GM18951 (cell line): ENCODE measurements at regions not wholly inside any gene's neighbourhood (a gene's known extent, or its start where the extent isn't known, plus 50 kb on each side); places are given as distances from the start of the nearest gene placed in this dataset.
"Not testable (repeated sequence)": the region's sequence is repeated elsewhere in the genome, so short reads cannot be mapped to it uniquely, and the experiment has no call there.

ENCODE experiments used
- POLR2A ChIP-seq: IDR thresholded peaks from 4 replicates; pipeline ENCODE4 v1.6.1; 2011; ENCODE audit warnings: mild to moderate bottlenecking; ENCODE audit not compliant: insufficient read length, insufficient read depth; ENCODE audit errors: extremely low read depth
- in situ Hi-C: fragments of 300-500 bp; cut with MboI; formaldehyde crosslinking; loops from one replicate; pipeline ENCODE4 v1.12.0; 2022; ENCODE audit warnings: low sequenced_read_pairs, mixed read lengths, inconsistent platforms; ENCODE audit not compliant: unreplicated experiment

DNA sequence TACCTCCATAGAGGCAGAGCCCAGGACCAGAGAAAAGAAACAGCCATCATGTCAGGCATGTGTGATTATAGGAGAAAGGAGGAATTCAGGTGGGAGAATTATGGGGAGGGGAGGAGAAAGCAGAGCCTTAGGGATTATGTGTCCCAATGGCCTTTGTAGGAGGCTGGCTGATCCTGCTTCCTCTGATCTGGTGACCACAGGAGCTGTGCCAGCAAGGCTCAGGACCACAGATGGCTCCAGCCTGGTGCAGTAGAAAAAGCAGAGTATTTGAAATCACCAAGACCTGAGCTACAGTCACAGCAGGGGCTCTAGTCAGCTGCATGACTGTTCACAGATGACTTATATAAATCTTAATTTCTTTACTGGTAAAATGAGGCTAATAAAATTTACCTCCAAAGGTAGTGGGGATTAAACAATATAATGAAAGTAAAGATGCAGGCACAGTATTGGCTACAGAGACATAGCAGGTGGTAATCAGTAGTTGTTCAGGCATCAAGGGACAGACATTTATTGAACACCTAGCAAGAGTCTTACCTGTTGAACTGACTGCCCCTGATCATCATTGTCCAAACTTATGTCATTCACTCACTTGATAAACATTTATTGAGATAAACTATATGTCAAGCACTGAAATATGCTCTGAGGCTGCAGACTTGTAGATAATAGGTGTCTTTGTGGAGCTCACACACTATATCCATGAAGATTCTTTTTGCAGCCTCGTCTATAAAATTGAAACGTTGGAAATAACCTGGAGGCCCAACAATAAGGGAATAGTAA lies 121.3 kb downstream of the MYCN start:
- in situ Hi-C loops = no loop called here
- no peak for TF ChIP-seq POLR2A

DNA sequence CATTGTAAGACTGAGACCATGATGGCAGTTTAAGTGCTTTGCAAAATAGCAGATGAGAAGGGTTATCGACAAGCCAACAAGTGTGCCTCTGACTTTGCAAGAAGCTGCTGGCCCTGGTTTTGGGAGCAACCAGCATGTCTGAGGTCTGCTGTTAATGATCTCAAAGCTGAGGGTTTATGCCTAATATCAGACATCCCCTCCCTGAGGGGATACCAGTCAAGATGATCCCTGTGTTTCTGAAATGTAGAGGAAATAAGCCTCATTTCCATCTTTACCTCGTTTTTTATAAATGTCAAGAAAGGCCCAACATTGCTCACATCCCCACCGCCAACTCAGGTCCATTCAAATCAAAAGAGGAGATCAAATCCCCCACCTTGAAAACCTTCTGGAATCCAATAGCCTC lies 120.6 kb downstream of the MYCN start:
- in situ Hi-C loops = no loop called here
- no peak for TF ChIP-seq POLR2A

DNA sequence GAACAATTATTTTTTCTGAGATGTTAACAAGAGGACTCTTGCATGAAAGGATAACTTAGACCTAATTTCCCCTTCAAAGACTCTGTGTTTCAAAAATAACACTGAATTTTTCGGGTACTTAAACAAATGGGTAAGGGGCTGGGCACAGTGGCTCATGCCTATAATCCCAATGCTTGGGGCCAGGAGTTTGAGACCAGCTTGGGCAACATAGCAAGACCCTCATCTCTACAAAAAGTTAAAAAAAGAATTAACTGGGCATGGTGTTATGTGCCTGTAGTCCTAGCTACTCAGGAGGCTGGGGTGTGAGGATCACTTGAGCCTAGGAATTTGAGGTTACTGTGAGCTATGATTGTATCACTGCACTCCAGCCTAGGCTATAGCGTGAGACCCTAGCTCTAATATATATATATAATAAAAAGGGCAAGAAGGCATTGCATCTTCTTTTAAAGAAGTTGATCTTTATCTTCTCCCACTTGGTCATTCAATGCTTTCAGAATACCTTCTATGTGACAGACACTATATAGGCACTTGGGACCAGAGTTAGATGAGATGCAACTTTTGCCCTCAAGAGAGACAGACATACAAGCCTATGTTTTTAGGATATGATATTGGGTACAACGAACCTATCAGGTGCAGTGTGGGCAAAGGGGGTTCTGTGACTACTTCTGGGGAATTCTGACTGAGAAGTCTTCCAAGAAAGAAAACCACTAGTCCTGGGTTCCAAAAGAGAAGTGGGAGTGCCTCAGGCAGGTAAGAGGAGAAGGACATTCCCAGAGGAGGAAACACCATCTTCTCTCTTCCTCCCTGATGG lies 120.0 kb downstream of the MYCN start:
- in situ Hi-C loops = no loop called here
- TF ChIP-seq POLR2A = no peak

DNA sequence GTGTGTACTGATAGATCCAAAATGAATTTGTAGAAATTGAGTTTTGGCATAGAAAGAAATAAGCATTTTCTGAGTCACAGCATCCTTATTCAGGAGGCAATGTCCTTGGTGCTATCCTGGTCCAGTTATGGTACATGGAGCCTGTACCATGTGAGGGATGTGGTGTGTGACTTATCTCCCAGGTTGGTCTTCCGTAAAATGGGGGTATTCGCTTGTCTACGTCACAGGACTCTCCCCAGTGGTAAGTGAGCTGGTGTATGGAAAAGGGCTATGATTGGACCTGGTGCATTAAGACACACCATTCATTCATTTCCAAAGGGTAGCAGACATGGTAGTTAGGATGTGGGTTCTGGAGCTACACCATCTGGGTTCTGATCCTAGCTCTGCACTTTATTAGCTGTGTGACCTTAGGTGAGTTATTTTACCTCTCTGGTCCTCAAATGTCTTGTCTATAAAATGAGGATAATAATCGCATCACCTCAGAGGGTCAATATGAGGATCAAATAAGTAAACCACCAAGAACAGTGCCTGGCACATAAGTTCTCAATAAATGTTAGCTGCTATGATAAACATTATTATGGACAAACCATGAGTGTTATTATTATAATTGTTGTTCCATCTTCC lies 119.2 kb downstream of the MYCN start:
- no peak for TF ChIP-seq POLR2A
- in situ Hi-C loops = no loop called here

DNA sequence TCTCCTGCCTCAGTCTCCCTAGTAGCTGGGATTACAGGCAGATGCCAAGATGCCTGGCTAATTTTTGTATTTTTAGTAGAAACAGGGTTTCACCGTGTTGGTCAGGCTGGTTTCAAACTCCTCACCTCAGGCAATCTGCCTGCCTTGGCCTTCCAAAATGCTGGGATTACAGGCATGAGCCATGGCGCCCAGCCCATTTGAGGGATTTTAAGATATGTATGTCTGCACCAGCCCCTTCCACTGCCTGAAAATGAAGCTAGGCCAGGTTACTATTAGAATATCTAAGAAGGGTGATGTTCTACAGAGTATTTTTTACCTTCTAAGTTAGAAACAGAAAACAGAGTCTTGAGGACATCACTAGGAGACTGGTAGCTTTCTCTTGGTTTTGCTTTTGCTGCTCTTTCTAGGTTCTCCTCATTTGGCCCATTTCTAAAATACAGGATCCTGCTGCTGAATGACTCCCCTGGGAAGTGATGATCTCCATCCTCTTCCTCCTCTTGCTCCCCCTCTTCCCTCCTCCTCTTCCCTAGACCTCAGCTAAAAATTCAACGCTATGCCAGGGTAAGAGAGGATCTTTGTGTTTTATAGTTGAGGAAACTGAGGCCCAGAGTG lies 118.5 kb downstream of the MYCN start:
- in situ Hi-C loops = no loop called here
- TF ChIP-seq POLR2A = no peak

DNA sequence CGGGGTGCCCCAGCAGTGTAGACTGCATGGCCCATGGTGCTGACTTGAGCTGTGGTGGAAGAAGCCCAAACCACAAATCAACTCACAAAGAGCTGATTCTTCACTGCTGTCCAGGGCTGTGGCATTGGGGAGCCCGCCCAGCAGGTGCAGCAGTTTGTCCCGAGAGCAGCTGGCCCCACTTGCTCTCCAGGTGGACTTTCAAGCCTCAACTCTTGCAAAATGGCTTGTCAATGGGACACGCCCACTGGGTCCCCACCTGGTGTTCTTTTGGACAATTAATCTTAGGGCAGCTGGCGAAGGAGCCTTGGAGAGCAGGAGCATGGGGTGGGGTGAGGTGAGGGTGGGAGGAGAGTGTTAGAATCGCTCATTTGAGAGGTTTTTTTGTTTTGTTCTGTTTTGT lies 117.9 kb downstream of the MYCN start:
- in situ Hi-C loops = no loop called here
- TF ChIP-seq POLR2A = no peak

DNA sequence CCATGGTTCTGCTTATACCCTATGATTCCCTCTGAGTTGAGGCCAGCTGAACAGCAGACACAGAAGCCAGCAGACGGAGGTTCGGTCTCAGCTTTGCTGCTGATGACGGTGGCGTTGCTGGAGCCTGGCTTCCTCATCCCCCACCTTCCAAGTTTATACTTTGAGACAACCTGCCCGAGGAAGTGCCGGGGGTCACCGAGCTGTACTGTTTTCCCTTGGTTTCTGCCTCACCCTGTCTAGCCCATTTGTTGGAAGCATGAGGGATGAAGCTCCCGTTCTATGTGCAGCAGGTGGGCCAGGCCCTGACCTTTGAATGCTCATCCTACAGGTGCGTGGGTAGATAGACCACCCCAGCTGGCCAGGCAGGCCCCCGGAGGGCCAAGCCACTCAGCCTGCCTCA lies 117.3 kb downstream of the MYCN start:
- TF ChIP-seq POLR2A = no peak
- in situ Hi-C loops = no loop called here

DNA sequence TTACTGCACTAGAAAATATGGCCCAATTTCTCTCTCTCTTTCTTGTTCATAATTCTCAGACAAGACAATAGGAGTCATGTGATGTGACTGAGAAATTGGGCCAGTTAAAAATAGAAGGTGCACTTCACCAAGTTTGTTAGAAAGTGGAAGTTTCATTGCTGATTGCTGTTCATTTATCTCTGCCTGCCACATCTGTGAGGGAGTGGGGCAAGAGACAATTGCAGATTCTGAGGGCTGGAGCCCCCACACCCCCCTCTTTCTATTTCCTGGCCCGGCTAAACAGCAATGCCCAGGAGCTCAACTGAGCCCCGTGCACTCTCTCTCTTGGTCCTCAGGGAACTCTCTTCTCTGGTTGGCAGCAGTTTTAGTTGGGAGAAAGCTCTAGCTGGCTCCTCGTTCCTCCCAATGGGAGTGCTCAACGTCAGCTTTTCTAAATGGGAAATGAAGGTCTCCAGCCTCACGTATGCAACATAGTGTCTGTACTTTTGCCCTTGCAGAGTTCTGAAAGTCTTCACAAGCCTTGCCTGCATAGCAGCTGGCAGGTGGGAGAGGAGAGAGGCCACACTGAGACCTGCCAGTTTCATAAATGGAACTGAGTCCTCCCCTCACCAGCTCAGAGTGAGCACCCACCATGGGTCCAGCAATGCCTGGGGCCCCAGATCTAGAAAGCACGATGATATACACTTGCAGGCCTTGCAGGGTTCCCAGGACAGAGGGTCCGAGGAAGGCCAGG lies 115.7 kb downstream of the MYCN start:
- in situ Hi-C loops = no loop called here

DNA sequence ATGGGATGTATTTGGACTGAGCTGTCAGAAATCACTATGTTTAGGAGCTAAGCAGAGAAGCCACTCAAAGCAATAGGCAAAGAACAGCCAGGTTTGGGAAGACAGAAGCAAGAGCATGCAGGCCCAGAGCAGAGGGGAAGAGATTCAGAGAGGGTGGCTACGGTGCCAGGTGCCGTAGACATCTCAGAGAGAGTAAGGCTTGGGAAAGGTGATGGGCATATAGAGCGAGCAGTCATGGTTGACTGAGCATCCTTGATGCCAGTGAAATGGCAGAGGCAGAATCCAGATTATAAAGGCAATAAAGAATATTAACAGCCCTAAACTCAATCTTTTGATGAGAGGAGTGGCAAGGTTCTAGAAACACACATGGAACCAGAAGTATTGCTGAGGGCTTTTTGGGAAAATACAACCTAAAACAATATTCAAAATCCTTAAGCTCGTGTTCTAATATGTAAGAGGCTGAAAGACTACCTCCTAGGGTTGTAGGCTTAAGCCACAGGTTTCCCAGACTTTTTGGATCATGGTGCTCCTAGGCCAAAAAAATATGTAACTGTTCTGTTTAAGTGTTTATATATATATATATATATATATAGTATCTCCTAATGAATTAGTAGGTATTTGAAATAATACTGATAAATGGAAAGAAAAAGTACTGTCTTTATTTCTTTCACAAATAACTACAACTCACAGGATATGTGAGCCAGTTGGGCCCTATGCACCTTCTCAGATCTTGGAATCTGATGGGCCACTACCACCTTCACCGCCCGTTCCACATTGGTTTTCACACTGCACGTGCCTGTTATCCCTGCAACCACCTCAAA lies 113.3 kb downstream of the MYCN start:
- in situ Hi-C loops = no loop called here
- no peak for TF ChIP-seq POLR2A

More for the DNA sequence above, 115.7 kb downstream of the MYCN start:
- TF ChIP-seq POLR2A = no peak

DNA sequence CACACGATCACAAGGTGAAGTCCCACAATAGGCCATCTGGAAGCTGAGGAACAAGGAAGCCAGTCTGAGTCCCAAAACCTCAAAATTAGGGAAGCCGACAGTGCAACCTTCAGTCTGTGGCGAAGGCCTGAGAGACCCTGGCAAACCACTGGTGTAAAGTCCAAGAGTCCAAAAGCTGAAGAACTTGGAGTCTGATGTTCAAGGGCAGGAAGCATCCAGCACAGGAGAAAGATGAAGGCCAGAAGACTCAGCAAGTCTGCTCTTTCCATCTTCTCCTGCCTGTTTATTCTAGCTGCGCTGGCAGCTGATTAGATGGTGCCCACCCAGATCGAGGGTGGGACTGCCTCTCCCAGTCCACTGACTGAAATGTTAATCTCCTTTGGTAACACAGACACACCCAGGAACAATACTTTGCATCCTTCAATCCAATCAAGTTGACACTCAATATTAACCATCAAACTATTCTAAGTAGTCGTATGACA lies 112.3 kb downstream of the MYCN start:
- in situ Hi-C loops = not testable (repeated sequence)

DNA sequence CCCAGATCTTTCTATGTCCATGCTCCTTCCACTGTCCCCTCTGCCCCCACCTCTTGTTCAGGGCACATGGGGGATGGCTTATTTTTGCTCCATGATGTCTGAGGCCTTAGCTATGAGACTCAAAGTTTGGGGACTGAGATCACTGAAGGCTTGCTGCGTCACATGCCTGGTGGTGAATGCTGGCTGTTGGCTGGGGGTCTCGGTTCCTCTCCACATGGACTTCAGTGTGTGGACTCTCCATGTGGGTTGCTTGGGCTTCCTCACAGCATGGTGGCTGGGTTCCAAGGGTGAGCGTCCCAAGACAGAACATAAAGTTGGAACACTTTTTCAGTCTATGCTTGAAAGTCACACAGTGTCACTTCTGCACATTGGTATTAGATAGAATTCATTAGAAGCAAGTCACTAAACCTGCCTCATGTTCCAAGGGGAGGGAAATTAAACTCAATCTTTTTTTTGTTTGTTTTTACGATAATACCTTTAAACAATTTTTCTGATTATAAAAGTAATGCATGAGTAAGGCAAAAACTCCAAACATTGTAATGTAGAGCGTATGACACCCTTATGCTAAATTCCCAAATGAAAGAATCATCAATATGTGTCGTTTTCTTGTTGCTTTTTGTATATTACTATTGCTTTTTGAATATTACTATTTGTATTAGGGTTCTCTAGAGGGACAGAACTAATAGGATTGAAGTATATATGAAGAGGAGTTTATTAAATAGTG lies 111.7 kb downstream of the MYCN start:
- TF ChIP-seq POLR2A = no peak
- in situ Hi-C loops = no loop called here
